ENCODE measurements at regions not wholly inside any gene's neighbourhood (a gene's known extent, or its start where the extent isn't known, plus 50 kb on each side); places are given as distances from the start of the nearest gene placed in this dataset.
"Not testable (repeated sequence)": the region's sequence is repeated elsewhere in the genome, so short reads cannot be mapped to it uniquely, and the experiment has no call there.

GRCh38 chr17:16842346-16842745 lies 129.6 kb downstream of the TNFRSF13B start:
- TF ChIP-seq CTCF, POLR2A, POLR2AphosphoS5 (IDR thresholded peaks at IDR 0.05): not testable (repeated sequence)
